Suprapubic skin (tissue), 3 donors: ENCODE measurements at regions not wholly inside any gene's neighbourhood (a gene's known extent, or its start where the extent isn't known, plus 50 kb on each side); places are given as distances from the start of the nearest gene placed in this dataset.

Experiments
- POLR2AphosphoS5 ChIP-seq, 3 donors: sonication (generic); formaldehyde crosslinking; IDR thresholded peaks; one replicate each; pipeline ENCODE4 v1.6.1; 2017; ENCODE audit warnings: antibody characterized with exemption in 3 of 3
- TF ChIP-seq, protein P1 (sequence below), 2 donors: fragments of 200-600 bp in 1 of 2; fragments of 450-650 bp in 1 of 2; sonication (generic) in 1 of 2; IDR thresholded peaks; one replicate each; pipeline ENCODE4 v1.5.1; 2016 to 2019; ENCODE audit warnings: antibody characterized with exemption in 2 of 2, mild to moderate bottlenecking in 1 of 2, moderate library complexity in 1 of 2

DNA sequence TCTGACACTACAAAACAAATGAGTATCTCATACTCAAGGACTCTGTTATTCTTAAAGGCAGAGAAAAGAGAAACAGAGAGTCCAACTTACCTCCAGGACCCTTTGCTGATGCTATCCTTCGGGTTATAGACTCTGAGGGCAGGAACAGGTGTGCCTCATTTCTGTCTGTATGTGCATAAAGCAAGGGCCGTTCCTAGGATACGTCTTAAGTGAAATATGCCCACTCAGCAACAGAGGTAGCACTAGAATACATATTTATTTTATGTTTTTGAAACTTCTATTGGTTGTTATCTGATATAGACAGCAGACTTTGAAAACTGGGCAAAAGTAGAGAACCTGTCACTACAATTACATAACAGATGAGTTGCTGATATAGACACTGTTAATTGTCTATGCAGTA, 89.3 kb upstream of the CPNE4 start:
- TF ChIP-seq, protein P1, sequence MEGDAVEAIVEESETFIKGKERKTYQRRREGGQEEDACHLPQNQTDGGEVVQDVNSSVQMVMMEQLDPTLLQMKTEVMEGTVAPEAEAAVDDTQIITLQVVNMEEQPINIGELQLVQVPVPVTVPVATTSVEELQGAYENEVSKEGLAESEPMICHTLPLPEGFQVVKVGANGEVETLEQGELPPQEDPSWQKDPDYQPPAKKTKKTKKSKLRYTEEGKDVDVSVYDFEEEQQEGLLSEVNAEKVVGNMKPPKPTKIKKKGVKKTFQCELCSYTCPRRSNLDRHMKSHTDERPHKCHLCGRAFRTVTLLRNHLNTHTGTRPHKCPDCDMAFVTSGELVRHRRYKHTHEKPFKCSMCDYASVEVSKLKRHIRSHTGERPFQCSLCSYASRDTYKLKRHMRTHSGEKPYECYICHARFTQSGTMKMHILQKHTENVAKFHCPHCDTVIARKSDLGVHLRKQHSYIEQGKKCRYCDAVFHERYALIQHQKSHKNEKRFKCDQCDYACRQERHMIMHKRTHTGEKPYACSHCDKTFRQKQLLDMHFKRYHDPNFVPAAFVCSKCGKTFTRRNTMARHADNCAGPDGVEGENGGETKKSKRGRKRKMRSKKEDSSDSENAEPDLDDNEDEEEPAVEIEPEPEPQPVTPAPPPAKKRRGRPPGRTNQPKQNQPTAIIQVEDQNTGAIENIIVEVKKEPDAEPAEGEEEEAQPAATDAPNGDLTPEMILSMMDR (IDR thresholded peaks at IDR 0.05): no peak
- TF ChIP-seq POLR2AphosphoS5 (IDR thresholded peaks at IDR 0.05): no peak
